B cell (primary cell): ENCODE measurements at regions not wholly inside any gene's neighbourhood (a gene's known extent, or its start where the extent isn't known, plus 50 kb on each side); places are given as distances from the start of the nearest gene placed in this dataset.

Experiments
- CTCF ChIP-seq: fragments of 200-600 bp; IDR thresholded peaks from one replicate; pipeline ENCODE4 v1.8.0; 2022; ENCODE audit warnings: antibody characterized with exemption, mild to moderate bottlenecking
- EZH2 ChIP-seq: IDR thresholded peaks from 2 replicates; pipeline ENCODE4 v1.6.1; 2012; ENCODE audit warnings: borderline replicate concordance, low read depth, mild to moderate bottlenecking, moderate library complexity, low read length; ENCODE audit not compliant: insufficient read depth, poor library complexity, severe bottlenecking

GRCh38 chr4:145338568-145338967 lies 143.1 kb upstream of the SMAD1 start:
- no peak for TF ChIP-seq CTCF
- TF ChIP-seq EZH2 = no peak
